ENCODE measurements at regions not wholly inside any gene's neighbourhood (a gene's known extent, or its start where the extent isn't known, plus 50 kb on each side); places are given as distances from the start of the nearest gene placed in this dataset.

DNA sequence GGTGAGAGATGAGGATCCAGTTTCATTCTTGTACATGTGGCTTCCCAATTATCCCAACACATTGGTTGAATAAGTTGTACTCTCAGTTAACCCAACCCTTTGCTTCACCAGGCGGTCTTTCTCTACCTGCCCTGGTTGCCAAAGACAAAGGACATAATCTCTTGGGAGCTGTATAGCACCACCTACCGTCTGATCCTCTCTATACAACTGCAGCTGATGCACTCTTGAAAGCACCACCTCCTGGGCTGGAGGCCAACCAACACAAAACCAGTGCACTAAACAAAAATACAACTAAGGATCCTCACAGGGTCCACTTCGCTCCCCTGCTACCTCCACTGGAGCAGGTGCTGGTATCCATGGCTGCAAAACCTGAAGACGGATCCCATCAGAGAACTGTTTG, 473.6 kb upstream of the NRXN1 start:
- DNase-seq (ENCODE audit: low read depth): no peak

DNA sequence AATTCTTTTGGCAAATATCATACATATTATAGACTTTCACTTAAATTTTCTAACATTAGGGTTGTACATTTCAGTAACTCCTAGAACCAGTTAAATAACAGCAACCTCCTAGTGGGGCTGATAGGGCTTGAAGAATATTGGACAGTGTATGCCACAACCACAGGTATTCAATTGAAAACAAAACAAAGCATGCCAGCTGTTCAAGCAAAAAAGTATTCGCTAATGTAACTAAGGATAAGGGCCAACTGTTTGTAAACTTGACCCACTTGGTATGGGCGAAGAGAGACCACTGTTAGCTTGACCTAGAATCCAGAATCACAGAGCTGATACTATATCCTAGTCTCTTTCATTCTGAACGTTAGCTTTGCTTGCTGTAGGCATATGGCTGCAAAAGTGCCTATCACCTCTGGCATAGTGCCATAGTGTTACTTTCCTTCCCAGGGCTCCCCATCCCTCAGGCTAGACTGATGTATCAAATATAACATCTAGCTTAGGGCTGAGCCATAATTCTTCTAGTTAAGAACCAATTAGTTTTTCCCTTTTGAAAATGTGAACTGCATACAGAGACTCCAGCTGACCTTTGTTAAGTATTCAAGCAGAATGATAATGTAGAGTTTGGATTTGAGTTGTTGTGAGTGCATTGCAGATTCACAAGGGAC, 458.8 kb upstream of the NRXN1 start:
- peak; percentile 3 for DNase-seq (ENCODE audit: low read depth)

DNA sequence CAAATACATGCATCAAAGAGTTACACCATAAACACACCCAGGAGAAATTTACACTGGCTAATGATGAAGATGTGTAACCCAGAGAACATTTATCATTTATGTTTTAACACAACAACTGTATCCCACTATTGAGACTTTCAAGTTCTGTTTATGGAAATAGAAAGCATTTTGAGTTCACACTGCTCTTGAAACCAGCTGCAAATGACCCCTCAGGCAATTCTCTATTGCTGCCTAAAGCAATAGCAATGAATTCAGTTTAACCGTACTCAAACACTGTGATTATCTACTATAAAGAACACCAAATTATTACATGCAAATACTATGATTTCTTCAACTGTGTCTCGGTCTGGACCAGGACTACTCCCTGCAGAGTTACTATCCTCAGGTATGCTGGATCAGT, 452.7 kb upstream of the NRXN1 start:
- DNase-seq (ENCODE audit: low read depth): no peak

DNA sequence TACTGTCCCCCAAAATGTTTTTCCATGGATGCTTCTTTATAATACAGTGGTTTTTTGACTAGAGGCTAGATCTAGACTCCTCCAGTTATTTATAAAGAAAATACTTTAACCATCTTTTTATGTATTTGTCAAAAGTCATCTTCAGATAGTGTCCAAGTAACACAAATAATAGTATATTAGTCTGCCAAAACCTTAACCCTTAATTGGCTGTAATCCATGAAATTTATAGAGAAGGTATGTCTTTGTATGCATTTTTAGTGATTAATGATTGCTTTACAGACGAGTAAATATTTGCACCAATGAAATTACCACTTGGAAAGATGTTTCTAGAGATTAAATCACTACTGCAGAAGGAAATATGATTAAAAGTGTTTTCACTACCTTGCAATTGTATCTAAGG, 451.8 kb upstream of the NRXN1 start:
- no peak for DNase-seq (ENCODE audit: low read depth)

DNA sequence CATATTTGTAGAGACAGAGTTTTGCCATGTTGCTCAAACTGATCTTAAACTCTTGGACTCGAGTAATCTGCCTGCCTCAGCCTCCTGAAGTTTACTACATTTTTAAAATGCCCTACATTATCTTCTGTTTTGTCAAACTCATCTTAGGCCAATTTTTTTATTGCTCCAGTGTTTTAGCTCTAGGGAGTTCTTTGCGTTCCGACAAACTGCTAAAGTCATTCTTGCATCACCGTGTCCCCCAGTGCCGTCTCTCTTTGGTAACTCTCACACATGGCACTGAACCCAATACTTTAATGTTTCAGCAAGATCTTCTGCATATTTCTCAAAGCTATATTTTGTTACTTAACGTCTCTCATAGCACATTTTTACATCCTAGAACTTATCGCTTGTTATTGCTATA, 440.9 kb upstream of the NRXN1 start:
- no peak for DNase-seq (ENCODE audit: low read depth)

DNA sequence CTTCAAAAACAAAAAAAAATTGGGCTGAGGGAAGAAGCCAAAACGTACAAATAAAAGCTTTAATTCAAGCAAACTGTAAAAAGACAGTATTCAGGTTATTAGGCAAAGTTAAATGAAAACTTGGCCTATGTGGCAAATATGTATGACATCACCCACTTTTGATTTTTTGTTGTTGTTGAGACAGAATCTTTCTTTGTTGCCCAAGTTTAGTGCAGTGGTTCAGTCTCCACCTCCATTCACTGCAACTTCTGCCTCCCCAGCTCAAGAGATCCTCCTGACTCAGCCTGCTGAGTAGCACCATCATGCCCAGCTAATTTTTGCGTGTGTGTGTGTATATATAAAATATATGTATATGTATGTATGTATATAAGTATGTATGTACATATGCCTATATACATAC, 440.4 kb upstream of the NRXN1 start:
- peak; percentile 3 for DNase-seq (ENCODE audit: low read depth)

DNA sequence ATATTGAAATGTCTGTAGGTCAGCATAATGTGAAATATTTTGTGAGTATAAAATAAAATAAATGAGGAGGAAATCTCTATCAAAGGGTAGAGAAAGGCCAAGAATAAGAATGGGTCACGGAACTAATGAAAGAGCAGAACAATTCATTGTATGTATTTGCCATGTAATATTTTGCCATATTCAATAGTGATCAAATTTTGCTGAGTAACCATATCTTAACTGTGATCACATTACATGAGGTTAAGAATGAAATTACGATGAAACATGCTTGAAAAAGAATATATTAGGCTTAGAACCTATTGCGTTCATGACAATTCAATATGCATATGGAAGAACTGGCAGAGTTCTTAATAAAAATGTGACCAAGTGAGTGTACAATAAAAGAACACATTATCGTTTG, 437.2 kb upstream of the NRXN1 start:
- no peak for DNase-seq (ENCODE audit: low read depth)

DNA sequence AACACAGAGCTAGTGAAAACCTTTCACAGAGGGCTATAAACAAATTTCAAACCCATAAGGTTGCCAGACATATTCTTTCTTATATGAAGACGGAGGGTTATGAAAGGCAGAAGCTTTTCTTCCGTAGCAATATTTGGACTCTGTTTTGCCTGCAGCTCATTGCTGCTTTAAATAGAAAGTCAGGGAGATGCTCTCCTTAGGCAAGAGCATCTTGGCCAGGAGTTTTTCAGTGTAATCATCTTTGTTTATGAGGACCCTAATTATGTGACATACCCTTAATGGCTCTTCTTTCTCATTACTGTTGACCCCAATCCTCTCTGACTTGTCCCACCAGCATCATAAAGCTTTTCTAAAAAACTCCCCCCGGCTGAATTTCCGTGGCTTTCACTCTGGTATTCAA, 433.4 kb upstream of the NRXN1 start:
- no peak for DNase-seq (ENCODE audit: low read depth)

DNA sequence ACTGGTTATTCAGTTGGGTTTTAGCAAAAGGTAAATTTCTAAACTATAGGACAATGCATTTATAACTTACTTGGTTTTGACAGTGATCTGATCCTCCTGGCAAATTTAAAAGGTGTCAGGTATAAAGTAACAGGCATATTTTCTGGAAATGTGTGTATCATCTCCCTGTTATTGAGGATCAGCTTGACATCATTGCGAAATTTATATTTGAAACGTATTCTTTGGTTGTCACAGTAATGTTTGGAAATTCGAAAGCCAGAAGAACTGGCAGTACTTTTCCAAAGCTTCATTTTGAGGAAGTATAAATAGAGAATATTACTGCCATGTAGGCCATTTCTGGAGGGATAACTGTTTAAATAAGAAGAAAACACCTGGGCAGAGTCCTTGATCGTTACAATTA, 422.2 kb upstream of the NRXN1 start:
- DNase-seq (ENCODE audit: low read depth): no peak

DNA sequence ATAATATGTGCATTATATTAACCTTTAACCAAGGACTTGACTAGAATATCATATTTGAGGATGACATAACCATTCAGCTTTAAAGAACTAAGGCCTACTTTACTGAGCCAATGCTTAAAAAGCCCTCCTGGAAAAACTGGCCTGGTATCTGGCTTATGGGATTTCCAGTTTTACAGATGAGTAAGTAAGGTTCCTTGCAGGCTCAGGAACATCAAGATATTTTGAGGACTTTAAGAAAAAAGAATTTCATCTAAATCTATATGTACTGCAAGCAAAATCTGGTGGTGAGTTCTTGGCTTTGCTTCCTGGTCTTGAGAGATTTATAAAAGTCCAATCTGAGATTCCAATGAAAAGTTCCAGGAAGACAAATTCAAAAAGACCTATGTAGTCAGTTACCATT, 417.0 kb upstream of the NRXN1 start:
- DNase-seq (ENCODE audit: low read depth): no peak

DNA sequence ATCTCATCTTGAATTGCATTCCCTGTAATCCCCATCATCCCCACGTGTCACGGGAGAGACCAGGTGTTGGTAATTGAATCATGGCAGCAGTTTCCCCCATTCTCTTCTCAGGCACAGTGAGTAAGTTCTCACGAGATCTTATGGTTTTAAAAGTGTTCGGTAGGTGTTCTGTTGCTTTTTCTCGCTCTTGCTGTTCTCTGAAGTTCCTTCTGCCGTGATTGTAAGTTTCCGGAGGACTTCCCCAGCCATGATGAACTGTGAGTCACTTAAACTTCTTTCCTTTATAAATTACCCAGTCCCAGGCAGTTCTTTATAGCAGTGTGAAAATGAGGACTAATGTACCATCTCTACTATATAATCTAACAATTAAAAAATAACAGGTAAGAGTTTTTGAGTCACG, 409.9 kb upstream of the NRXN1 start:
- no peak for DNase-seq (ENCODE audit: low read depth)

DNA sequence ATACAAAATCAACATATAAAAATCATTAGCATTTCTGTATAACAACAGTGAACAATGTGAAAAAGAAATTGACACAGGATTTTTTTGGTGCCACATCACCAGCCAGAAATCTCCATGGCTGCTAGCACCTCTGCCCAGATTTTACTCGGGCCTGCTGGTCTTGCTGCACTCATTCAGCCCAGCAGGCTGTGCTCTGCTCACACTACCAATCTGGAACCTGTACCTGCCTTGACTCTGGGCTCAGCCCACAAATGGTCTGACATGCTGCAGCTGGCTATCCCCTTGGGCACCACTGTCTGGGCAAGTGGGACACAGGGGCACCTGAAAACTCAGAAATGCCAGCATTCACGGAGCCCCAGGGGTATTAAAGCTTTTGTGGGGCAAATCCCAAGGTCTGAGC, 392.5 kb upstream of the NRXN1 start:
- peak; percentile 10 for DNase-seq (ENCODE audit: low read depth)

DNA sequence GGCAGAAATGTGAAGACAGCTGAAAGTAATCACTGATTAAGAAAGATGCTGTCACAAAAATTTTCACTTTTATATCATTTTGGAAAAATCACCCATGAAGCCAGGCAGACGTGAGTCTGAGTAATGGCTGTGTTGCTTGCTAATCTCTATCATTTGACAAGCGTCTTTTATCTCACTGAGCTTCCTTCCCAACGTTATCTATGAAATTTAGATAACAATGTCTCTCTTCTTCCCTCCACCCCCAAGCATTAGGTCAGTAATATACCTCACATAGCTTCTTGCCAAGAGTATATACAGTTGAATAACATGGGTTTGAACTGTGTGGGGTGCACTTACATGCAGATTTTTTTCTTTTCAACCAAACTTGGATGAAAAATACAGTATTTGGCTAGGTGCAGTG, 388.6 kb upstream of the NRXN1 start:
- peak; percentile 11 for DNase-seq (ENCODE audit: low read depth)

DNA sequence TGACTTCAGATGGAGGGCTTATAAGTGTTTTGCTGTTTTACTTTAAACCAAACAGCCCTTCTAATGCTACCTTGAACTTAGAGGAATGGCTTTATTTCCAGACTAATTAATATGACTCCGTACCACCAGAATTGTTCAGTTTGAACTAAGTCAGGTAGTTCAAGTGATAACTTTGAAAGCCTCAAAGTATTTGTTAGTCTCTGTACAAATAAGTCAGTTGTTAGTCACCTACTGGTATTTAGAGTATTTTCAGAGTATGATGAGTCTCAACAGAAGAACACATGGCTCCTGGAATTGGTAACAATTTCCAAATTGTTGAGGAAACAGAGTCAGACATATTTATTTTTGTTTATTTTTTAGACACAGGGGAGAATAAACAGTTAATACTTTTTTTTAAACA, 381.8 kb upstream of the NRXN1 start:
- peak; percentile 55 for DNase-seq (ENCODE audit: low read depth)

DNA sequence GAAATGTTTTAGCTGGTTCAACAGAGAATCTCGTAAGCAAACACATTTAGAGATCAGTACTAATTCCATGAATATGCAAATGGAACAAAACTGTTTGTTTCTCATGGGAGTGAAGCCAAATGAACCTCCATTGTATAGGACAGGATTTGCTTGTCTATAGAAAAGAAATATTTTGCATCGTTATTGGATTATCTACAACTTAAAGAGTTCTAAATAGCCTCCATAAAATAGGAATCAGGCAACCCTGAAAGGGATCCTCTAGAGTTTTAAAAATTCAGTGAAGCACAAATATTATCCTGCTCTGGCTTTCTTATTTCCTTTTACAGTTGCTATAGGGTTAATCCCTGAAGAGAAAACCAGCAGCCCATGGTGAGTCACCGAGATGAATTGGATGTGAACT, 378.4 kb upstream of the NRXN1 start:
- peak; percentile 43 for DNase-seq (ENCODE audit: low read depth)

DNA sequence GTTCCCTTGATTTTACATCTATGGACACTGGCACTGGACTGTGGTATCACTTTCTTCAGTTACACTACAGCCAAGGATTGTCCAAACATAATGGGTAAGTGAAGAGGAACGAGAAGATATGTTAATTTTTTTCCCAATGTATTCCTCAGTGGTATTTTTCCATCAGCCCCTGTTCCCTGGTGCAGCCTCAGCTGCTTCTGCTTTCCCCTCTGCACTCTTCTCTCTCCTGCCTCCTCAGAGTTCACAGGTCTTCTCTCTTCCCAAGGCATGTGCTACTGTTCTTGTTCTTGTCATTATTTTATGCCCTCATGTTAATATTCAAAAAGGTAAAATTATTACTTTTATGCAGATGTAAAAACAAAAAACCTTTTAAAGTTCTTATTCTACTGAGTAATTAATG, 378.0 kb upstream of the NRXN1 start:
- DNase-seq (ENCODE audit: low read depth): no peak

DNA sequence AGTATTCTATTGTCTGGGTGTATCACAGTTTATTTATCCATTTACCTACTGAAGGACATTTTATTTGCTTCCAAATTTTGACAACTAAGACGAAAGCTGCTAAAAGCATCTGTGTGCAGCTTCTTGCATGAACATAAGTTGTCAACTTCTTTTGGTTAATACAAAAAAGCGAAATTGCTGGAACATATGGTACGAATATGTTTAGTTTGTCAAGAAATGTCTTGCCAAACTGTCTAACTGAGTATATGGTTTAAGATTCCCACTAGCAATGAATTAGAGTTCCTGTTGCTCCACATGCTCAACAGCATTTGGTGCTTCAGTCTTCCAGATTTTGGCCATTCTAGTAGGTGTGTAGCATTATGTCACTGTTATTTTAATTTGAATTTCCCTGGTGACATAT, 372.3 kb upstream of the NRXN1 start:
- DNase-seq (ENCODE audit: low read depth): no peak

DNA sequence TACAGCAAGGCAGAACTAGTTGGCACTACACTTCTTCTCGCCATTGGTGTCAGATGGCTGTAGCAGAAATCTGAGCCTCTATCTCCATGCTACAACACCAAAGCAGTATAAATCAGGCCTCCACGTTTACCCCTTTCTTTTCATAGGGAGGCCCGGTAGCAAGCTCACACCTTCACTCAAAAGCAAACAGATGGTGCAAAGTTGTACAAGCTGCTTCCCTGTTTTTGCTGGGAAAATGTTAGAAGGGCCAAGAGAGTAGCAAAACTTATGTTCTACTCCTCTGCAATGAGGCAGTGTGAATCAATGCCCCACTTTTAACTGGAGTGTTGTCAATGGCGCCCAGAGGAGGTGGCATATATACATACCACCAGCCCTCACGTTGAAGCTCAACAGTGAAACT, 369.6 kb upstream of the NRXN1 start:
- DNase-seq (ENCODE audit: low read depth): no peak

DNA sequence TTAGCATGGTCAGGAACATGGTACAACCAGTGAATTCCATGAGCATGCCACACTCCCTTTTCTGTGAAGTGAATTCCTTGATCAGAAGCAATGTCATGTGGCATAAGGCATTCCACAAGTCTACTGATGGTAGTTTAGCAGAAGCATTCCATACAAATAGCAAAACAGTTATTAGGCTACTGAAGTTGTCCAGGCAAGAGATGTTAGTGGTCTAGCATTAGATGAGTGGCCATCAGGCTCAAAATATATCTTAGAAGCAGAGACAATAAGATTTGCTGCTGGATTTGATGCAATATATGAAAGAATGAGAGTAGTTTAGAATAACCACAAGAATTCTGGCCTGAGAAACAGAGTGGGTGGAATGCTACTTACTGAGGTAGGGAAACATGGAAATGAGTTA, 355.3 kb upstream of the NRXN1 start:
- peak; percentile 92 for DNase-seq (ENCODE audit: low read depth)

DNA sequence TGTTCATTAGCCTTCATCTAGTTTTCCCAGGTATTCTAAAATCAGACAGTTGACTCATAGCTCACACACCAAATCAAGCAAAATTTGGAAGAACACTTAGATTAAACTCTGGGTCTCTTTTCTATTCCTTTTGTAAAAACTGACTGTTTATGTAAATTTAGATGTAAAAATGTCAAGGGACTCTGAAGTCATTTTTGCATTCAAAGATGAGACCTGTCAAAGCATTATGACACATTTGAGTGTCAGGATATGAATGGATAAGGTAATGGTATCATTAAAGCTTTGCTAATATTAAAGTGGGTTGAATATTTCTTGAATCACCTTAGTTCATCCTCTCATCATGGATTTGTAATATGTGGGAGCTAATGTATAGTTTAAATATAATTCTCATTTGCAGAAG, 348.1 kb upstream of the NRXN1 start:
- DNase-seq (ENCODE audit: low read depth): no peak

DNA sequence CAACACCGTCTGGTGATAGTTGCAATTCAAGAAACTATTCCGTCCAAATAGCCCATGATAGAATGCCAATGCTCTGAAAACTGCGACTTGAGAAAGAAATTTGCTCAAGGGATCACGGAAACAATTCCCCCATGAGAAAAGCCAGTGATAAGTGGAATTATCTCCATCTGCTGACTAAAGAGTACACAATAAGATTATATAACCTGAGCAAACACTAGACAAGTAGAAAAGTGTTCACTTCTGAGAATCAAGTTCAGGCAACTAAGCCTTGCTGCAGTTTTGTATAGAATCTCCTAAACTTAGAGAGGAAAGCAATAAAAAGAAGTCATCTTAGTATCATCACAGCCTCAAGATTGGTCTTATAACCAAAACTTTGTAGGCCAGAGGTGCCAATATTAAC, 336.3 kb upstream of the NRXN1 start:
- DNase-seq (ENCODE audit: low read depth): no peak

DNA sequence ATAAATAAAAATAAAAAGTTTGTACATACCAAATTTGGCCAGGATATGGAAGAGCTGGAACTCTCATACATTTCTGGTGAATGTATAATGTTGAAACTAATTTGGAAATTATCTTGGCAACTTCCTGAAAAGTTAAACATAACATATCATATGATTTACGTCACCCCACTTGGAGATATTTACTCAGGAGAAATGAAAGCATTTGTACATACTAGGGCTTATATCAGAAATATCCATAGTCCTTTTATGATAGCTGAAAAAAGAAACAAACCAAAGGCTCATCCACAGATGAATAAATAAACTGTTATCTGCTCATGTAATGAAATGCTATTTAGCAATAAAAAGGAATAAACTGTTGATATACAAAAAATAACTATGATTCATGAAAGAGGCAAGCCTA, 318.2 kb upstream of the NRXN1 start:
- peak; percentile 86 for DNase-seq (ENCODE audit: low read depth)

DNA sequence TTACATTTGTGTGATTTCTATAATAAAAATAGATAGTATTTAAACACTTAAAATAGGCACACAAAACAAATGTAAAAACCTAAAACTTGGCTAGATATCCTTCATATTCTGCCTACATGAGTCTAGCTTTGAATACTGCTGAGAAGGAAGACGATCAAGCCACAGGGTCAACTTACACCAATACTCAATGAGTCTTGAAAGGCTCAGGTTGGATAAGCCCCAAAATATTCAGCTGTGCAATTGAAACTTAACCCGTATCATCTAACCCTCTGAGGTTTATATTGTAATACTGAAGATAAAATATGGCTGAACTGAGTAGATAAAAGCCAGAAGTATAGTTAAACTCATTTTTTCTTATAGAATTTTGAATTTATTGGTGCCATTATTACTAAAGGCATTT, 313.0 kb upstream of the NRXN1 start:
- DNase-seq (ENCODE audit: low read depth): peak; percentile 27

DNA sequence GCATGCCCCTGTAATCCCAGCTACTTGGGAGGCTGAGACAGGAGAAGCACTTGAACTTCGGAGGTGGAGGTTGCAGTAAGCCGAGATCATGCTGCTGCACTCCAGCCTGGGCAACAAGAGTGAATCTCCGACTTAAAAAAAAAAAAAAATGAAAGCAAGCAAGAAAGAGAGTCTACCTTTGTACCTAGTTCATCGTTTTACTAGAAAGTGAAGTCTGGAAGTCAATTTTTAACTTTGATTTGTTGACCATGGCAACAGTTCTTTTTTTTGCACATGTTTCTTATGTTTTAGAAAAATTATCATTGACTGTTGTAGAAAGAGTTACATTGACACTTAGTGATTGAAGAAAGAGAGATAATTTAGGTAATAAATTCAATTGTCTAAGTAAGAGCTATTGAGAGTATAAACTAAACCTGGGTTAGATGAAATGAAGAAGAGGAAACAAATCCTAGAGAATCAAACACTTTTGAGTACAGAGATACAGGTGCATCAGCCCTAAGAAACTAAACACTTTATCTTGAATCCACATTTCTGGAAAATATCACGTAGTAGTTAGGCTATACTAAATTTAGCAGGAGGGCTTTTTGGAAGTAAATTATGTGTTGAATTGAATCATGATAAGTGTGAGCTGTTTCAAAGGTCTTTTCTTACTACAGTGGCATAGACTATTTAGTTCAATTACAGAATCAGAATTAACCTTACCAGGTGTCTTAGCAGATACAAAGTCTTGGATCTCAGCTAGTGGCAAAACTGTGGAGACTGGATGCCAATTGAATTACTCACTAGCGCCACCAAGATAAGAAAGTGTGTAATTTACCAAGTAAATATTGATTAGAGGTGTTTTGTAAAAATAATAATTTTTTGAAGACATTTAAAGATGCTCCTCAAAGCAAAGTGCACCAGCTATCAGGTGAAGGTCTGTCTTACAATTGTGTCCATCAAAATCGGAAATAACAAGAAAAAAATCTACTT, 303.4 kb upstream of the NRXN1 start:
- DNase-seq (ENCODE audit: low read depth): no peak

Data from iris pigment epithelial cell (primary cell).